ENCODE measurements at regions not wholly inside any gene's neighbourhood (a gene's known extent, or its start where the extent isn't known, plus 50 kb on each side); places are given as distances from the start of the nearest gene placed in this dataset.

GRCh38 chr2:66895206-66895605 lies 460.3 kb downstream of the MEIS1 start:
- 73 to 83% methylated on average over 2 of the region's 2 CpGs for WGBS, 2 donors
- no peaks in the 10 kb centered on the region for H3K9me3 ChIP-seq
- DNase-seq = no peak
- no peak for TF ChIP-seq CTCF (IDR thresholded peaks at IDR 0.05)
- no peak for TF ChIP-seq POLR2A (IDR thresholded peaks at IDR 0.05)
- H3K36me3 ChIP-seq (replicated peaks in 1 of 2; ENCODE audit: insufficient read depth in 1 of 2, low read depth in 2 of 2) = no peaks in the 10 kb centered on the region
- no peak for ATAC-seq
- no peak overlapping the region for H3K4me3 ChIP-seq
- peaks cover 16% of the 10 kb centered on the region for H3K4me1 ChIP-seq
- intact Hi-C loops (cut with DNase I) = no loop called here
- H3K27me3 ChIP-seq = no peaks in the 10 kb centered on the region
- no peak overlapping the region for H3K27ac ChIP-seq

- no peak overlapping the region for H3K27ac ChIP-seq
- DNase-seq (no peak), ATAC-seq (no peak)
- H3K9me3 ChIP-seq = no peaks in the 10 kb centered on the region
- no peak for TF ChIP-seq CTCF (IDR thresholded peaks at IDR 0.05)
- TF ChIP-seq POLR2A (IDR thresholded peaks at IDR 0.05) = no peak
- no peaks in the 10 kb centered on the region for H3K36me3 ChIP-seq (replicated peaks in 1 of 2; ENCODE audit: insufficient read depth in 1 of 2, low read depth in 2 of 2)
- intact Hi-C loops (cut with DNase I) = no loop called here
- H3K4me1 ChIP-seq = peaks cover 16% of the 10 kb centered on the region
- H3K27me3 ChIP-seq = no peaks in the 10 kb centered on the region
- H3K4me3 ChIP-seq = no peak overlapping the region
Observed at GRCh38 chr2:66896131-66896530, 461.2 kb downstream of the MEIS1 start.

GRCh38 chr2:66897181-66897580 lies 462.3 kb downstream of the MEIS1 start:
- Histone ChIP-seq H3K27ac (peak overlapping the region in 1 of 4 donors; percentile 19), H3K36me3 (replicated peaks in 1 of 2; ENCODE audit: insufficient read depth in 1 of 2, low read depth in 2 of 2) (no peaks in the 10 kb centered on the region), H3K27me3 (no peaks in the 10 kb centered on the region), H3K9me3 (no peaks in the 10 kb centered on the region), H3K4me3 (no peak overlapping the region), H3K4me1 (peaks cover 16% of the 10 kb centered on the region)
- intact Hi-C loops (cut with DNase I) = no loop called here
- ATAC-seq = peak; percentile 21
- peak in 3 of 4 donors; percentile 17 to 42 (median 33) for DNase-seq
- WGBS, 2 donors = 76 to 95% methylated on average over 1 of the region's 1 CpG
- TF ChIP-seq POLR2A (IDR thresholded peaks at IDR 0.05) = no peak
- no peak for TF ChIP-seq CTCF (IDR thresholded peaks at IDR 0.05)

- H3K4me1 ChIP-seq = peaks cover 16% of the 10 kb centered on the region
- no peak for DNase-seq
- H3K9me3 ChIP-seq = no peaks in the 10 kb centered on the region
- no peak overlapping the region for H3K4me3 ChIP-seq
- 8 to 9% methylated on average over 2 of the region's 2 CpGs for WGBS, 2 donors
- intact Hi-C loops (cut with DNase I) = no loop called here
- TF ChIP-seq CTCF (IDR thresholded peaks at IDR 0.05) (no peak), POLR2A (IDR thresholded peaks at IDR 0.05) (no peak)
- H3K27ac ChIP-seq = peak overlapping the region in 1 of 4 donors; percentile 19
- no peaks in the 10 kb centered on the region for H3K36me3 ChIP-seq (replicated peaks in 1 of 2; ENCODE audit: insufficient read depth in 1 of 2, low read depth in 2 of 2)
- H3K27me3 ChIP-seq = no peaks in the 10 kb centered on the region
- no peak for ATAC-seq
Observed at GRCh38 chr2:66897691-66898150, 462.8 kb downstream of the MEIS1 start.

- H3K4me1 ChIP-seq = peaks cover 16% of the 10 kb centered on the region
- H3K36me3 ChIP-seq (replicated peaks in 1 of 2; ENCODE audit: insufficient read depth in 1 of 2, low read depth in 2 of 2) = no peaks in the 10 kb centered on the region
- no peaks in the 10 kb centered on the region for H3K27me3 ChIP-seq
- no peak overlapping the region for H3K4me3 ChIP-seq
- 77 to 95% methylated on average over 2 of the region's 2 CpGs for WGBS, 2 donors
- intact Hi-C loops (cut with DNase I) = no loop called here
- DNase-seq = no peak
- no peak overlapping the region for H3K27ac ChIP-seq
- no peaks in the 10 kb centered on the region for H3K9me3 ChIP-seq
- no peak for ATAC-seq
- TF ChIP-seq POLR2A (IDR thresholded peaks at IDR 0.05) = no peak
- TF ChIP-seq CTCF (IDR thresholded peaks at IDR 0.05) = no peak
Observed at GRCh38 chr2:66899109-66899508, 464.2 kb downstream of the MEIS1 start.
